ENCODE measurements at regions not wholly inside any gene's neighbourhood (a gene's known extent, or its start where the extent isn't known, plus 50 kb on each side); places are given as distances from the start of the nearest gene placed in this dataset.

- DNase-seq (ENCODE audit: low read depth, low spot score) = no peak
- Histone ChIP-seq H3K27ac (ENCODE audit: low read depth, low read length) (no peak overlapping the region), H3K9ac (ENCODE audit: low read length) (no peak overlapping the region), H3K36me3 (ENCODE audit: control insufficient read depth in 1 of 2, insufficient read depth in 2 of 2, low read length in 2 of 2) (no peaks in the 10 kb centered on the region), H3K9me2 (ENCODE audit: insufficient read depth) (no peaks in the 10 kb centered on the region), H3K4me3 (replicated peaks in 1 of 2; ENCODE audit: low read depth in 1 of 2, low read length in 2 of 2) (no peak overlapping the region), H2AFZ (ENCODE audit: low read depth, low read length, poor library complexity, severe bottlenecking) (no peak overlapping the region), H3K79me2 (ENCODE audit: insufficient read depth, low read length) (no peaks in the 10 kb centered on the region), H4K20me1 (ENCODE audit: insufficient read depth) (no peaks in the 10 kb centered on the region), H3K4me1 (ENCODE audit: control insufficient read depth in 1 of 2, insufficient read depth in 2 of 2, low read length in 2 of 2) (no peaks in the 10 kb centered on the region), H3K9me3 (ENCODE audit: control insufficient read depth in 1 of 2, insufficient read depth in 1 of 2, low read depth in 1 of 2, low read length in 2 of 2) (no peaks in the 10 kb centered on the region), H3K27me3 (ENCODE audit: insufficient read depth, low read length) (no peaks in the 10 kb centered on the region), H3K4me2 (ENCODE audit: low read length) (no peak overlapping the region)
- TF ChIP-seq FOSL1 (IDR thresholded peaks at IDR 0.05; ENCODE audit: low read depth) = no peak
- TF ChIP-seq POLR2A (IDR thresholded peaks at IDR 0.05; ENCODE audit: borderline replicate concordance, extremely low read depth, insufficient read depth, insufficient read length) = no peak
- no peak for TF ChIP-seq RAD21 (IDR thresholded peaks at IDR 0.05; ENCODE audit: low read depth)
- no peak for TF ChIP-seq SP1 (IDR thresholded peaks at IDR 0.05; ENCODE audit: low read depth)
- no peak for TF ChIP-seq ZFX (IDR thresholded peaks at IDR 0.05)
- no peak for TF ChIP-seq EGR1 (IDR thresholded peaks at IDR 0.05; ENCODE audit: low read depth)
- no peak for TF ChIP-seq ELF1 (IDR thresholded peaks at IDR 0.05; ENCODE audit: borderline replicate concordance, low read depth)
- TF ChIP-seq CEBPB (IDR thresholded peaks at IDR 0.05; ENCODE audit: low read depth) = no peak
- no peak for TF ChIP-seq SIN3A (IDR thresholded peaks at IDR 0.05; ENCODE audit: low read depth)
- ChIA-PET RAD21 (ENCODE audit: low non-redundant PET in 1 of 2, low total read pairs in 2 of 2, uncharacterized antibody in 2 of 2, unreplicated experiment in 2 of 2) (no interaction called here), CTCF (no interaction called here), POLR2A (no interaction called here)
- ATAC-seq = no peak
- intact Hi-C loops (cut with micrococcal nuclease) = no loop called here
- BruUV-seq (replicated peaks) = no TSS peak
Measured at GRCh38 chr9:17021387-17021970, 113.4 kb upstream of the CNTLN start.

GRCh38 chr9:17019398-17019797 is 115.4 kb upstream of the CNTLN start:
- intact Hi-C loops (cut with micrococcal nuclease) = no loop called here
- no peaks in the 10 kb centered on the region for H3K4me1 ChIP-seq (ENCODE audit: control insufficient read depth in 1 of 2, insufficient read depth in 2 of 2, low read length in 2 of 2)
- no peaks in the 10 kb centered on the region for H3K27me3 ChIP-seq (ENCODE audit: insufficient read depth, low read length)
- no peak overlapping the region for H3K4me2 ChIP-seq (ENCODE audit: low read length)
- POLR2A ChIA-PET = no interaction called here
- no peak overlapping the region for H2AFZ ChIP-seq (ENCODE audit: low read depth, low read length, poor library complexity, severe bottlenecking)
- CTCF ChIA-PET = no interaction called here
- no peaks in the 10 kb centered on the region for H3K9me3 ChIP-seq (ENCODE audit: control insufficient read depth in 1 of 2, insufficient read depth in 1 of 2, low read depth in 1 of 2, low read length in 2 of 2)
- no peak overlapping the region for H3K27ac ChIP-seq (ENCODE audit: low read depth, low read length)
- no peaks in the 10 kb centered on the region for H3K79me2 ChIP-seq (ENCODE audit: insufficient read depth, low read length)
- no peak for ATAC-seq
- H3K36me3 ChIP-seq (ENCODE audit: control insufficient read depth in 1 of 2, insufficient read depth in 2 of 2, low read length in 2 of 2) = no peaks in the 10 kb centered on the region
- TF ChIP-seq CBX3 (IDR thresholded peaks at IDR 0.05; ENCODE audit: low read depth) (no peak), ELF1 (IDR thresholded peaks at IDR 0.05; ENCODE audit: borderline replicate concordance, low read depth) (no peak), EGR1 (IDR thresholded peaks at IDR 0.05; ENCODE audit: low read depth) (no peak), POLR2A (IDR thresholded peaks at IDR 0.05; ENCODE audit: borderline replicate concordance, extremely low read depth, insufficient read depth, insufficient read length) (no peak), REST (IDR thresholded peaks at IDR 0.05; ENCODE audit: low read depth) (no peak), POLR2AphosphoS5 (IDR thresholded peaks at IDR 0.05; ENCODE audit: low read depth, low read length) (no peak)
- no peaks in the 10 kb centered on the region for H3K9me2 ChIP-seq (ENCODE audit: insufficient read depth)
- no TSS peak for BruUV-seq (replicated peaks)
- RAD21 ChIA-PET (ENCODE audit: low non-redundant PET in 1 of 2, low total read pairs in 2 of 2, uncharacterized antibody in 2 of 2, unreplicated experiment in 2 of 2) = no interaction called here
- H4K20me1 ChIP-seq (ENCODE audit: insufficient read depth) = no peaks in the 10 kb centered on the region
- no peak overlapping the region for H3K4me3 ChIP-seq (replicated peaks in 1 of 2; ENCODE audit: low read depth in 1 of 2, low read length in 2 of 2)
- no peak for DNase-seq (ENCODE audit: low read depth, low spot score)
- no peak overlapping the region for H3K9ac ChIP-seq (ENCODE audit: low read length)

Data from HCT116 (cell line).